ENCODE measurements at regions not wholly inside any gene's neighbourhood (a gene's known extent, or its start where the extent isn't known, plus 50 kb on each side); places are given as distances from the start of the nearest gene placed in this dataset.

GRCh38 chr17:14747603-14747950 lies 446.7 kb downstream of the HS3ST3B1 start:
- TF ChIP-seq, protein P1, sequence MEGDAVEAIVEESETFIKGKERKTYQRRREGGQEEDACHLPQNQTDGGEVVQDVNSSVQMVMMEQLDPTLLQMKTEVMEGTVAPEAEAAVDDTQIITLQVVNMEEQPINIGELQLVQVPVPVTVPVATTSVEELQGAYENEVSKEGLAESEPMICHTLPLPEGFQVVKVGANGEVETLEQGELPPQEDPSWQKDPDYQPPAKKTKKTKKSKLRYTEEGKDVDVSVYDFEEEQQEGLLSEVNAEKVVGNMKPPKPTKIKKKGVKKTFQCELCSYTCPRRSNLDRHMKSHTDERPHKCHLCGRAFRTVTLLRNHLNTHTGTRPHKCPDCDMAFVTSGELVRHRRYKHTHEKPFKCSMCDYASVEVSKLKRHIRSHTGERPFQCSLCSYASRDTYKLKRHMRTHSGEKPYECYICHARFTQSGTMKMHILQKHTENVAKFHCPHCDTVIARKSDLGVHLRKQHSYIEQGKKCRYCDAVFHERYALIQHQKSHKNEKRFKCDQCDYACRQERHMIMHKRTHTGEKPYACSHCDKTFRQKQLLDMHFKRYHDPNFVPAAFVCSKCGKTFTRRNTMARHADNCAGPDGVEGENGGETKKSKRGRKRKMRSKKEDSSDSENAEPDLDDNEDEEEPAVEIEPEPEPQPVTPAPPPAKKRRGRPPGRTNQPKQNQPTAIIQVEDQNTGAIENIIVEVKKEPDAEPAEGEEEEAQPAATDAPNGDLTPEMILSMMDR (IDR thresholded peaks at IDR 0.05; ENCODE audit: low read depth, low read length), result no peak
- TF ChIP-seq EZH2phosphoT487 (IDR thresholded peaks at IDR 0.05; ENCODE audit: low read depth), result no peak
